ENCODE measurements at regions not wholly inside any gene's neighbourhood (a gene's known extent, or its start where the extent isn't known, plus 50 kb on each side); places are given as distances from the start of the nearest gene placed in this dataset.

GRCh38 chr4:17273047-17273446 is 238.8 kb downstream of the QDPR start:
- TF ChIP-seq YY1 (IDR thresholded peaks at IDR 0.05; ENCODE audit: insufficient read depth, insufficient read length) (no peak), ZNF274 (IDR thresholded peaks at IDR 0.05; ENCODE audit: low read depth, low read length) (no peak)
